A549 (cell line): ENCODE measurements at regions not wholly inside any gene's neighbourhood (a gene's known extent, or its start where the extent isn't known, plus 50 kb on each side); places are given as distances from the start of the nearest gene placed in this dataset.

Source experiments
- ATAC-seq, 2 experiments: fragments of 200-7000 bp in 1 of 2; fragments of >200 bp in 1 of 2; cut with Nextera tagmentation in 1 of 2; cut with Tn5 transposase in 1 of 2; 3 replicates each; pipeline versions ENCODE4 v1.8.0 to v1.9.1; 2018 to 2020; ENCODE audit warnings: mild to moderate bottlenecking in 1 of 2, moderate library complexity in 1 of 2
- CTCF ChIA-PET: fragments of 300-600 bp; sonication (Branson Sonifier 250); formaldehyde crosslinking; extraction: SDS; loops from one replicate; lab custom pipeline; 2021; ENCODE audit warnings: antibody characterized with exemption, inconsistent platforms; lab: Yijun Ruan, JAX
- POLR2A ChIA-PET: fragments of 350-600 bp; formaldehyde crosslinking; extraction: SDS; loops from one replicate; lab custom pipeline; 2021; ENCODE audit warnings: antibody characterized with exemption, inconsistent platforms; lab: Yijun Ruan, JAX
- DNase-seq, 2 experiments: peaks; one replicate each; pipeline versions ENCODE4 v3.0.0 to v3.0.0-alpha.2; 2011 to 2016; ENCODE audit warnings: low read depth in 1 of 2, low spot score in 1 of 2
- FAIRE-seq: peaks from 2 replicates; lab custom pipeline; 2011; peaks lifted over from hg19 to GRCh38; lab: Jason Lieb, UNC
- H3K27ac ChIP-seq, 2 experiments: fragments of >200 bp; sonication (Bioruptor Twin); formaldehyde crosslinking; 3 replicates each; pipeline ENCODE4 v1.5.1; 2016 to 2017
- H3K4me1 ChIP-seq: fragments of >200 bp; sonication (Bioruptor Twin); formaldehyde crosslinking; 3 replicates; pipeline ENCODE4 v1.6.1; 2016
- H3K4me2 ChIP-seq: fragments of >200 bp; sonication (Bioruptor Twin); formaldehyde crosslinking; 3 replicates; pipeline ENCODE4 v1.6.1; 2016
- H3K4me3 ChIP-seq: fragments of >200 bp; sonication (Bioruptor Twin); formaldehyde crosslinking; 3 replicates; pipeline ENCODE4 v1.5.1; 2016
- H3K9me3 ChIP-seq: fragments of >200 bp; sonication (Bioruptor Twin); formaldehyde crosslinking; 3 replicates; pipeline ENCODE4 v1.6.1; 2016
- ATOH8 ChIP-seq: fragments of 250-450 bp; sonication (Bioruptor Pico); IDR thresholded peaks from 2 replicates; pipeline ENCODE4 v1.5.0; 2020; ENCODE audit warnings: low read depth, mild to moderate bottlenecking, moderate library complexity
- BHLHE40 ChIP-seq: IDR thresholded peaks from 2 replicates; pipeline ENCODE4 v1.6.1; 2012; ENCODE audit warnings: low read depth, low read length, inconsistent platforms
- CBX2 ChIP-seq: fragments of 200-600 bp; sonication (generic); IDR thresholded peaks from 2 replicates; pipeline ENCODE4 v1.6.1; 2016; ENCODE audit warnings: low read depth, mild to moderate bottlenecking, borderline replicate concordance
- CHD2 ChIP-seq: fragments of 150-350 bp; IDR thresholded peaks from 2 replicates; pipeline ENCODE4 v1.6.1; 2014; ENCODE audit warnings: low read length; ENCODE audit not compliant: partially characterized antibody
- E2F6 ChIP-seq: IDR thresholded peaks from 2 replicates; pipeline ENCODE4 v1.6.1; 2012; ENCODE audit warnings: low read depth, borderline replicate concordance
- EHF ChIP-seq: fragments of 250-450 bp; sonication (Bioruptor Pico); IDR thresholded peaks from 2 replicates; pipeline ENCODE4 v1.5.0; 2020; ENCODE audit warnings: mild to moderate bottlenecking
- EP300 ChIP-seq, 2 experiments: fragments of >200 bp; sonication (Bioruptor Twin); formaldehyde crosslinking; IDR thresholded peaks; 2 replicates in 1 of 2; 3 replicates in 1 of 2; pipeline ENCODE4 v1.6.1; 2016 to 2017
- FOSB ChIP-seq: fragments of 250-450 bp; sonication (Bioruptor Pico); IDR thresholded peaks from 2 replicates; pipeline ENCODE4 v1.5.0; 2020; ENCODE audit warnings: mild to moderate bottlenecking, moderate library complexity
- FOSL2 ChIP-seq, 2 experiments: fragments of 450-650 bp in 1 of 2; fragments of >200 bp in 1 of 2; sonication (Bioruptor Twin) in 1 of 2; formaldehyde crosslinking; IDR thresholded peaks; 2 replicates each; pipeline versions ENCODE4 v1.5.0 to v1.6.1; 2016 to 2020; ENCODE audit warnings: mild to moderate bottlenecking in 1 of 2, moderate library complexity in 1 of 2
- FOXS1 ChIP-seq: fragments of 250-450 bp; sonication (Bioruptor Pico); IDR thresholded peaks from 2 replicates; pipeline ENCODE4 v1.5.0; 2020; ENCODE audit warnings: mild to moderate bottlenecking, moderate library complexity
- GATA3 ChIP-seq: IDR thresholded peaks from 2 replicates; pipeline ENCODE4 v1.6.1; 2012; ENCODE audit warnings: borderline replicate concordance
- HDAC2 ChIP-seq: fragments of 200-600 bp; sonication (generic); IDR thresholded peaks from 2 replicates; pipeline ENCODE4 v1.6.1; 2016
- HES2 ChIP-seq: fragments of >200 bp; sonication (Bioruptor Twin); formaldehyde crosslinking; IDR thresholded peaks from 2 replicates; pipeline ENCODE4 v1.6.1; 2016
- HOXB13 ChIP-seq: fragments of 250-450 bp; sonication (Bioruptor Pico); IDR thresholded peaks from 2 replicates; pipeline ENCODE4 v1.5.0; 2020; ENCODE audit warnings: low read depth, mild to moderate bottlenecking, moderate library complexity
- JUN ChIP-seq, 2 experiments: fragments of >200 bp; sonication (Bioruptor Twin); formaldehyde crosslinking; IDR thresholded peaks; 2 replicates in 1 of 2; 3 replicates in 1 of 2; pipeline ENCODE4 v1.6.1; 2016 to 2017
- KDM1A ChIP-seq: fragments of 200-600 bp; sonication (generic); IDR thresholded peaks from 2 replicates; pipeline ENCODE4 v1.6.1; 2016; ENCODE audit warnings: low read depth, mild to moderate bottlenecking
- KDM5A ChIP-seq: fragments of 200-600 bp; sonication (generic); IDR thresholded peaks from 2 replicates; pipeline ENCODE4 v1.6.1; 2016; ENCODE audit warnings: antibody characterized with exemption, mild to moderate bottlenecking
- MAFK ChIP-seq: fragments of 450-650 bp; IDR thresholded peaks from 2 replicates; pipeline ENCODE4 v1.6.1; 2014; ENCODE audit not compliant: partially characterized antibody
- MAX ChIP-seq: IDR thresholded peaks from 2 replicates; pipeline ENCODE4 v1.6.1; 2012
- MAZ ChIP-seq: fragments of 150-350 bp; IDR thresholded peaks from 2 replicates; pipeline ENCODE4 v1.6.1; 2014; ENCODE audit warnings: antibody characterized with exemption, low read depth, low read length, borderline replicate concordance
- NFE2L2 ChIP-seq: fragments of 150-350 bp; conservative IDR thresholded peaks from 2 replicates; pipeline ENCODE4 v1.6.1; 2014; ENCODE audit warnings: low read length
- NPAS2 ChIP-seq: fragments of 250-450 bp; sonication (Bioruptor Pico); IDR thresholded peaks from 2 replicates; pipeline ENCODE4 v1.8.0; 2022; ENCODE audit warnings: mild to moderate bottlenecking, moderate library complexity, borderline replicate concordance
- NR3C1 ChIP-seq: fragments of >200 bp; sonication (Bioruptor Twin); formaldehyde crosslinking; IDR thresholded peaks from 3 replicates; pipeline ENCODE4 v1.6.1; 2017
- POLR2A ChIP-seq: IDR thresholded peaks from 2 replicates; pipeline ENCODE4 v1.6.1; 2012; ENCODE audit warnings: mild to moderate bottlenecking, low read length
- POLR2AphosphoS2 ChIP-seq: conservative IDR thresholded peaks from 2 replicates; pipeline ENCODE4 v1.6.1; 2012; ENCODE audit warnings: low read length, improper control_type of control experiment, inconsistent platforms
- RARB ChIP-seq: fragments of 250-450 bp; sonication (Bioruptor Pico); IDR thresholded peaks from 2 replicates; pipeline ENCODE4 v1.8.0; 2021; ENCODE audit warnings: mild to moderate bottlenecking, moderate library complexity
- REST ChIP-seq: fragments of 200-600 bp; sonication (generic); IDR thresholded peaks from 2 replicates; pipeline ENCODE4 v1.6.1; 2016; ENCODE audit warnings: antibody characterized with exemption, mild to moderate bottlenecking, moderate library complexity
- RFX5 ChIP-seq: fragments of 450-650 bp; IDR thresholded peaks from 2 replicates; pipeline ENCODE4 v1.7.1; 2014; ENCODE audit warnings: antibody characterized with exemption, mild to moderate bottlenecking, moderate library complexity
- RNF2 ChIP-seq: fragments of 200-600 bp; sonication (generic); IDR thresholded peaks from 2 replicates; pipeline ENCODE4 v1.6.1; 2016; ENCODE audit warnings: low read depth, mild to moderate bottlenecking, antibody characterized with exemption, moderate library complexity, borderline replicate concordance
- USF2 ChIP-seq: fragments of 450-650 bp; IDR thresholded peaks from 2 replicates; pipeline ENCODE4 v1.6.1; 2014; ENCODE audit warnings: antibody characterized with exemption
- ZFP36 ChIP-seq: fragments of 450-650 bp; IDR thresholded peaks from 2 replicates; pipeline ENCODE4 v1.6.1; 2014; ENCODE audit warnings: borderline replicate concordance; ENCODE audit not compliant: partially characterized antibody
- ZNF302 ChIP-seq: fragments of 250-450 bp; sonication (Bioruptor Pico); IDR thresholded peaks from 2 replicates; pipeline ENCODE4 v1.9.0; 2021; ENCODE audit warnings: inconsistent platforms, mild to moderate bottlenecking, moderate library complexity
- ZSCAN20 ChIP-seq: fragments of 250-450 bp; sonication (Bioruptor Pico); IDR thresholded peaks from 2 replicates; pipeline ENCODE4 v1.8.0; 2022; ENCODE audit warnings: mild to moderate bottlenecking, moderate library complexity
- WGBS: methylation state at CpG from one replicate; pipeline ENCODE4 v1.1.6; 2017; ENCODE audit errors: missing lambda C conversion rate; 5-methylcytosine and 5-hydroxymethylcytosine counted together

- no peaks in the 10 kb centered on the region for H3K9me3 ChIP-seq
- WGBS = 85% methylated on average over 22 of the region's 24 CpGs
- TF ChIP-seq EP300 (IDR thresholded peaks at IDR 0.05) (no peak), POLR2AphosphoS2 (no peak), GATA3 (no peak), MAZ (no peak), FOXS1 (CRISPR knock-in tag) (no peak), RFX5 (no peak), HOXB13 (CRISPR knock-in tag) (no peak), KDM1A (no peak), HES2 (no peak), JUN (IDR thresholded peaks at IDR 0.05) (no peak), HDAC2 (no peak), BHLHE40 (no peak), NPAS2 (CRISPR knock-in tag) (no peak), ZFP36 (no peak), MAX (no peak), CHD2 (no peak), POLR2A (no peak)
- FAIRE-seq (no peak), ATAC-seq (no peak), DNase-seq (no peak)
- no peak overlapping the region for H3K4me2 ChIP-seq
- H3K27ac ChIP-seq = peak overlapping the region; percentile 67 to 81; a peak in 5 of 6 replicates
- POLR2A ChIA-PET = no interaction called here
- no peak overlapping the region for H3K4me3 ChIP-seq
- CTCF ChIA-PET = interaction anchor here (0.7 to 2.6 kb wide), 3 partner anchors 14 to 215 kb away, joined by 4 to 10 read pairs (median 6); no protein-coding TSS in a partner anchor
- peaks cover 57% of the 10 kb centered on the region for H3K4me1 ChIP-seq
Measured at GRCh38 chr20:50393990-50394561, 116.1 kb upstream of the PTPN1 start.

GRCh38 chr20:50394569-50394968 is 115.6 kb upstream of the PTPN1 start:
- DNase-seq = no peak
- ATAC-seq = no peak
- no peak overlapping the region; the same call in 2 of the 3 replicates for H3K4me2 ChIP-seq
- peaks cover 57% of the 10 kb centered on the region for H3K4me1 ChIP-seq
- POLR2A ChIA-PET = no interaction called here
- 87% methylated on average over 11 of the region's 11 CpGs for WGBS
- TF ChIP-seq NFE2L2 (no peak), MAFK (no peak), USF2 (no peak), REST (no peak), ZSCAN20 (CRISPR knock-in tag) (no peak), EP300 (IDR thresholded peaks at IDR 0.05) (no peak), POLR2AphosphoS2 (no peak), CBX2 (no peak), RNF2 (no peak), FOSB (CRISPR knock-in tag) (no peak), ATOH8 (CRISPR knock-in tag) (no peak), ZNF302 (CRISPR knock-in tag) (no peak), NR3C1 (no peak), E2F6 (no peak), KDM5A (no peak), MAZ (no peak), FOSL2 (IDR thresholded peaks at IDR 0.05) (no peak), FOSL2 (CRISPR knock-in tag; IDR thresholded peaks at IDR 0.05) (no peak), EHF (CRISPR knock-in tag) (no peak), KDM1A (no peak), RARB (CRISPR knock-in tag) (no peak)
- TF ChIP-seq, all 56 proteins: peak for 0
- Histone ChIP-seq H3K9me3 (no peaks in the 10 kb centered on the region), H3K27ac (peak overlapping the region; percentile 67 to 81; a peak in 5 of 6 replicates), H3K4me3 (no peak overlapping the region)
- CTCF ChIA-PET = interaction anchor here (0.7 to 2.6 kb wide), 4 partner anchors 15 to 215 kb away, joined by 3 to 10 read pairs (median 5); no protein-coding TSS in a partner anchor
- FAIRE-seq = no peak
